GM18507 (cell line): ENCODE measurements at regions not wholly inside any gene's neighbourhood (a gene's known extent, or its start where the extent isn't known, plus 50 kb on each side); places are given as distances from the start of the nearest gene placed in this dataset.
"Not testable (repeated sequence)": the region's sequence is repeated elsewhere in the genome, so short reads cannot be mapped to it uniquely, and the experiment has no call there.

Experiments
- DNase-seq: peaks from one replicate; pipeline ENCODE4 v3.0.0; 2011; ENCODE audit warnings: low read depth; ENCODE audit not compliant: insufficient read length; ENCODE audit errors: extremely low spot score
- FAIRE-seq: peaks from 2 replicates; lab custom pipeline; 2011; peaks lifted over from hg19 to GRCh38; lab: Jason Lieb, UNC

DNA sequence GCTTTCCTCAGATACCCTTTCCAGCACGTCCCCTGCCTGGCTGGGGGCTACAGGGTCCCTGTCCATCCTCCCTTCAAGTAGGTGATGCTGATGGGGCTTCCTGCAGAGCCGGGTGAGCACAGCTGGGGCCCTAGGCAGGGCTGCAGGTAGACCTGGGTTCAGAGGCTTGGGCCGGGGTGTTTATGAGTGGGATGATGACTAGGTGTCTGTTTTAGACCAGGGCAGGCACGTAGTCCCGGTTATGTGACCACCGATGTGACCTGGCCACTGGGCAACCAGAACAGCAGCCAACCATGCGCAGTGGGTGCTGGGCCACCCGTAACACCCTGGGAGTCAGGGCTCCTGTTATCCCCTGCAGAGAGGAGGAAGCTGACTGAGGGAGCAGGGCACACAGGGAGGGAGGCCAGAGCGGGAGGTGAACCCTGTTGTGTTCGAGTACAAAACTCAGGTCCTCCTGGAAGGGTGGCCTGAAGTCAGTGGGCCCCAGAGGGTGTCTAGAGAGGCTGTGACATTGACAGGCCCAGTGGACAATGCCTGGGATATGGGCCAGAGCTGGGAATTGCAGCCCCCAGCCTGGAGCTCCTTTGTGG lies 101.6 kb downstream of the PLXNA1 start:
- FAIRE-seq (no peak), DNase-seq (no peak)

DNA sequence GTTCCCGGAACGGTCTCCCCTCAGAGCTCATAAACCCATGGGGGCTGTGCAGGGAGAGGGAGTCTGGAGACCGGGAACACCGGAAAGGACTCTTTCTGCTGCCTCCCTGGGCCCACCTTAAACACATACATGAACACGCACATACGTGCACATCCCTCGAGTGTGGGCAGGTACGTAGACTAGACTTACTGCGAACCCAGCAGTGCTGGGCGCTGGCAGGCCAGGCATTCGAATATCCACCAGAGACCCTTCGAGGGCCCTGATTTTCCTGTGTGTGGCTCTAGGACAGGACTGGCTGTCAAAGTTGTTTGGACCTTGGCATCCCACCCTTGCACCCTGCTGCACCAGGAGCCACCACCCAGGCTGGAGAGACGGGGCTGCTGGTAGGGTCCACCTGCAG lies 102.7 kb downstream of the PLXNA1 start:
- DNase-seq: no peak
- no peak for FAIRE-seq

DNA sequence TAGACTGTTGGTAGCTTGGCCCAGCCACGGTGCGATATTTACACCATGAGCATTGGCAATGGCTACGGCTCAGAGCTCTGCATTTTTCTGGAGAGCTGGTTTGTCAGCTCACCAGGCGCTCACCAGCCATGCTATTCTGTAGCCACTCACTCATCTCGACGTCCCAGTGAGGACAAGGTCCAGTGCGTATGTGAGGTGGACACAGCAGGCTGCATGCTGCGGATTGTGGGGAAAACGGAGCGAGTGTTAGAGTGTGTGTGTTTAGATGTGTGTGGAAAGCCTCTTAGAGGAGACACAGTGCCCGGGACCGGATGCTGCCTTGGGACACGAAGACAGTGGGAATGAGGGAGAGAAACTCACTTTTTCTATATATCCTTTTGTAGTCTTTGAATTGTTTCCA lies 103.7 kb downstream of the PLXNA1 start:
- DNase-seq, FAIRE-seq: not testable (repeated sequence)

DNA sequence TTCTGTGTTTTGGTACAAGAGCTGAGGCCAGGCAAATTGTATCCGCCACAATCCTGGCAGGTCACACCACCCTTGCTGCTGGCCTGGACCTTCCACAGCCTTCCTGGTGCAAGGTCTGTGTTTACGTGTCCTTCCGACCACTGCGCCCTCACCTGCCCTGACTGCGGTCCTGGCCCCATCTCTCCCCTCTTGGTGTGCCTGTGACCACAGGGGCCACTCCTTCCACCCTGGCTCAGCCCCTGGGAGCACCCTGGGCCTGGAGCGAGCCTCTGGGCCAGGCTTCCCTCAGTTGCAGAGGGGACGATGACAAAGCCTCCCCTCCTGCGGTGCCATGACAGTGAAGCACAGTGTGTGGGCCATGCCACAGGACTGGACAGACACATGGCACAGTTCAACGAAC lies 104.5 kb downstream of the PLXNA1 start:
- no peak for FAIRE-seq
- DNase-seq: no peak

DNA sequence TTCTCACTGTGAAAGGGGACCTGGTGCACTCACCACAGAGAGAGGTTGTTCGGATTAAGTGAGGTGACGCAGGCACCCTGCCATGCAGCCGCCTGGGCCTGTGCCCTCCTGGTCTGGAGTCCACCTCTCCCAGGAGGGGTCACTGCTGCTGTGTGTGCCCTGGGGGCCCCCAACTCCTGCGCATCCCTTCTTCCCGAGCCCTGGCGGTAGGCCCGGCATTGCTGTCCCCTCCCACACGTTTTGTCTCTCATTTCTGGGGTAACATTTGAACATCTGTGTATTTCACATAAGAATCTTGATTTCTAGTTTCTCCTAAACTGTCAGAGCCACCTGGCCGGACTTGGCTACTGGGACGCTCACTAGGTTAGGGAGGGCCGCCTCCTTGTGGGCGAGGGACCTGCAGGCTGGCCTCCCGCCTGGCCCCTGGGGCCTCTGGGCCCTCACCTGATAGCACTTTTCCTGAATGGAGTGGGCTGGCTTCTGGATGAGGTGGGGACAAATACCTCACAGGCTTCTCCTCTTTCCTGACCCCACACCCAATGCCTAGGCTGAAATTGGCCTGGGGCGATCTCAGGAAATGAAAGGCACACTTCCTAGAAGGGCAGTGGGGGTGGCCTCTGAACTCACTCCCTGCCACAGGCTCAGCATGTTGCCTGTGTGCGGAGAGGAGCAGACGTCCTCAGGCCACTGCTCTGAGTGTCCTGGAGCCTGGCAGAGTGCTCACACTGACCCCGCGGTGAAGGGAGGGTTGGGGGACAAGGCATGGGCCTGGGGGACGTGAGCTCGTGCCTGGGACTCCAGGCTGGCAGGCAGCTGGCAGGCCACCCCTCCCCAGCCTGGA lies 104.2 kb upstream of the PRR23E start:
- DNase-seq (no peak), FAIRE-seq (no peak)

DNA sequence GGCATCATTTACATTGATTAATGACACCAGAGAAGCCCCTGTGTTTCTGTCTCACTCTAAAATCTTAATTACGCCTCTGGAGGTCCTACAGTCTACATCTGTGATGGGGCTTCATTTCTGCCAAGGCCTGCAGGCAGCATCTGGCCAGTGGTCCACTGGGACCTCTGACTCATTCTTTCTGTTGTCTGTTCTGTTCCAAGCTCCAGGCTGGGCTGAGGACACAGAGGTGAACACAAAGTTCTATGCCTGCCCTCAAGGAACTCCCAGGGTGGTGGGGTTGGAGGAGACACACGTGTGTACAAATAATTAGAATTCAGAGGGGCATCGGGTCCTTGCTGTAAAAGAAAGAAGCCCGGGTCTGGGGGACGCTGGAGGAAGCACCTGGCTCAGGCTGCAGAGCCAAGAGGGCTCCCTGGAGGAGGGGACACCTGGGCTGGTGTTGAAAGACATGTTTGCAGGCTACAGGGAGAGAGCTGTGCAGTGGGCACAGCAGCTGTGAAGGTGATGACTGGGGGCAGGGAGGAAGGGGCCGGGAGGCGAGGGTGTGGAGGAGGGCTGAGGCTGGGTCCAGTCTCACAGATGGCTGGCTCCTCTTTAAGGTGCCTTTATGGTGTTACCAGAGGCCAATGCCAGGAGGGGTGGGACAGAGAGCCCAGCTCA lies 103.3 kb upstream of the PRR23E start:
- no peak for DNase-seq
- no peak for FAIRE-seq

DNA sequence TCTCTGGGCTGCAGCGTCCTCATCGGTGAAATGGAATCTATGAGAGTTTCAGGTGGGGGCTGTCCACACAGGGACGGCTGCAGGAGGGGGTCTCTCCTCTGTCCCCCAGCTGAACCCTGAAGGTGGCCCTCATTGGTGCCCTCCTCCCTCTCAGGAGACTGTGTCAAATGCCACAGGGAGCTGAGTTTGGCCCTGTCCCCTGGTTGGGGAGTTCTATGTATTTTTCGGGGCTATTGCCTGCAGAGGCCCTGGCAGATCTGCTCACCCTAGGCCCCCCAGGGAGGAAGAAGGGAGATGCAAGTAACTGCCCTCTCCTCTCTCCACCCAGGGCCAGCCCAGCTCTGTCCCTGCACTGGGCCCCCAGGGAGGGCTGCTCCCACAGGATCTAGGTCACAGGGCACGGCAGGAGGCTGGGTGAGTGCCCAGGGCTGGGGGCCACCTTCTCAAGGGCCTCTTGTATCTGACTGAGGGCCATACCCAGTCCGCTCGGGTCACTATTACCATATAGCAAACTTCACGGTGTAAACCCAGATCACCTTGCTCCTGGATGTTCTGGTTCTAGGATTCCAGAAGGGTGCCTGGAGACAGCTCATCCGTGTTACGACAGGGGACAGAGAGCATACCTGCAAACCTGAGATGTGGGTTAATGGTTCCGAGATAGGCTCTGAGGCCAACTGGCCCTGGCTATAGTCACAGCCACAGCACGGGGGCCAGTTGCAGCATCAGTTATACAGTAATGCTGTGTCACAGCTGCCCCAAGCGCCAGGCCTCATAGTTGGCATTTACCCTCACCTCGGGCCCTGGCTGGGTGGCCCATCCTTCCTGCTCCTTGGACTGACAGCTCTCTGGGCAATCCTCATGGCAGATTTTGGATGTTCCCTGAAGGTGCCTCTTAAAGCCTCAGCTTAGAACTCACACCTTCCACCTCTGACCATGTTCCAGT lies 102.4 kb upstream of the PRR23E start:
- no peak for FAIRE-seq
- DNase-seq: no peak

DNA sequence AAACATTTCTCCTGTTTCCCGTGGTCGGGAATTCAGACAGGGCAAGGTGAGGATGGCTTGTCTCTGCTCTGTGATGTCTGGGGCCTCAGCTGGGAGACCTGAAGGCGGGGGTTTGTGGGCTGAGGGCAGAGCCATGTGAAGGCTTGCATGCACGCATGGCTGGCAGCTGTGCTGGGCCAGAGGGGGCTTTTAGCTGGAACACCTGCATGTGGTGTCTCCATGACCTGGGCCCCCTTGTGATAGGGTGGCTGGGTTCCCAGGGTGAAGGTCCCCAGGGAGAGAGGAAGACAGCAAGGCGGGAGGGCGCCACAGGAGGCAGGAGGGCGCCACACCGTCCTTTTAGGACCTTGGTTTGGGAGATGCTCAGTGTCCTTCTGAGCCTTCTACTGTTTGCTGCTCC lies 101.6 kb upstream of the PRR23E start:
- no peak for DNase-seq
- FAIRE-seq: no peak

DNA sequence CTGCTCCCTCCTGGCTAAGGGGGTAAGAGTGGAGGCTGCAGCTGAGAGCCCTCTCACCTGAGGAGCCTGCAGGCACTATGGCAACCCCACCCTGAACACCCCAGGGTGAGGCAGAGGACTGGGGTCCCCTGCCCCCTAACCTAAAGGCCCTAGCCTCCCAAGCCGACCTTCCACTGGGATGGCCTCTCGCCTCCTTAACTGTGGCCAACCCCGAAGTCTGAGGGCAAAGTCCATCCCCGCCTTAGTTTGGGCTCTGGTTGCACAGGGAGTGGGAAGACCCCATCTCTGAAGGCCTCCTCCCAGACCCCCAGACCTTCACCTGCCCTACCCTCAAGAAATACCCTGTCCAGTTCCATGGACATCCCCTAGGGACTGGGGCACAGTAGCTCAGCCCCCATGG lies 100.6 kb upstream of the PRR23E start:
- FAIRE-seq (no peak), DNase-seq (no peak)

DNA sequence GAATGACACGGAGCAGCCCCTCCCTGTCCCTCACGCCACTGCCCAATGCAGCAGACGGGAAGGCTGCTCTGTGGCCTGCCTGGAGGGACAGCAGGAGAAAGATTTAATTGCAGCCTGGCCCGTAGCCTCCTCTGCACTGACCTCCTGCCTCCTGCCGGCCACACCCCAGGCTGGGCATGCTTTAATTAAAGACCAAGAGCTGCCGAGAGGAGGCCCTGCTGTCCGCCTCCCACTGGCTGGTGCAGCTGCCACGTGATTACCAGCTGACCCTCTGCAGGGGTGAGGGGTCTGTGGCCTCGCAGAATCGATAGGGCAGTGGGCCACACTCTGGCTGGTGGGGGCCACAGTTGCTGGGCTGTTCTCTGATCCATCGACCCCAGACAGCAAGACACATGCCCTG lies 100.2 kb upstream of the PRR23E start:
- no peak for DNase-seq
- no peak for FAIRE-seq

DNA sequence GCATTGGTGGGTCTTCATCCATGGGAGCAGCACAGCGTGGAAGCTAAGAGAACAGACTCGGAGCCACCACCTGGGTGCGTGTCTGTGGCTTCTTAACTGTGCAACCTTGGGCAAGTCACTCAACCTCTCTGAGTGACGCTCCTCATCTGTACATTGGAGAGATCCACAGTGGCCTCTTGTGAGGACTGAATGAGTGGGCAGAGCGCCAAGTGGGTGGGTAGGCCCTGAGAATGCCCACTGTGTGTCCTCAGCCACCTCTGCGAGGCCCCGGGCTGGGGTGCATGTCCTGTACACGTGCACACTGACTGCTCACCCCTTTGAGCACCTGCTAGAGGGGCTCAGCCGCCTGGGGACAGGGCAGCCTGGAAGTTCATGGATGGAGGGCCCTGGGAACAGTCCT lies 99.6 kb upstream of the PRR23E start:
- DNase-seq (no peak), FAIRE-seq (no peak)

DNA sequence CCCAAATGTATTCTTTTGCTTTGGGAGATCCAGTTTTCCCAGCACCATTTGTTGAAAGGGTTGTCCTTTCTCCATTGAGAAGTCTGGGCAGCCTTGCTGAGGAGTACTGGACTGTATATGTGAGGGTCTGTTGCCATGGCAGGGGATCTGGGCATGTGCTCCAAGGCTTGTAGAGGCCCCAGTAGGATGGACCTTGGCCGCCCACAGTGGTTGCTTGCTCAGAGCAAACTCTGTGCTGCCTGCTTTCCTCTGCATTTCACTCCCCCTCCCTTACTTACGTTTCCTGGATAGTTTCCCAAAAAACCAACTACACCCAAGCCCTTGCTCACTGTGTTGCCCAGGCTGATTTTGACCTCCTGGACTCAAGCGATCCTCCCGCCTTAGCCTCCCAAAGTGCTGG lies 97.2 kb upstream of the PRR23E start:
- FAIRE-seq (no peak), DNase-seq (no peak)

DNA sequence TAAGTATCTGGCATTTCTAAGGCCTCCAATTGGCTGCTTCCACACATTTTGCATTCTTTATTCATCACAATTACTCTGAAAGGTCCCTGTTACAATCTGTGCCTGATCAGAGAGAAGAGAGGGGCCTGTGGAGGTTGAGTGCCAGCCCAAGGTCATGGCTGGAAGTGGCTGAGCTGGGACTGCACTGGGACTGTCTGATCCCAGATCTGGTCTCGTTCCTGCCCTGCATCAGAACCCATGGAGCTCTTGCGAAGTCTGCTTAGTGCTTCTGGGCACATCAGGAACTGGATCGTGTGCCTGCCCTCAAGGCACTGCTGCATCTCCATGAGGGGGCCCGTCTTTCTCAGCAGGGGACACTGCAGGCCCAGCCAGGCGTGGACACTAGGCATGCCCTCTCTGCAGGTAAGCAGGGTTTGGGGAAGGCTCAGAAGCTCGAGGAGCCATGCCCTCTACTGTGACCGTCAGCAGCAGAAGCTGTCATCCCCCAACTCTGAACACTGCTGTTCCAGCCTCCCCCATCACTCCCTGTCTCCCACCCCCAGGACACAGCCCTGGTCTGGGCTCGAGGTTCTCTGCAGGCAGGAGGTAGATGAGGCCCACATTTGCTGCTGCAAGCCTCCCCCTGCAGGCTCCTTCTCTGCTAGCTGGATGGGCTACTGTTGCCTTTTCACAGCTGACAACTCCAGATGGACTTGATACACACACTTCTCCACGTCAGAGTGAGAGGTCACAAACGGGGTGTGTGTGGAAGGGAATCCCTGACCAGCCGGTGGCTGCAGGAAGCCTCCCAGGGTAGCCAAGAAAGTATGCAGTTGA lies 96.5 kb upstream of the PRR23E start:
- FAIRE-seq: no peak
- DNase-seq: no peak

DNA sequence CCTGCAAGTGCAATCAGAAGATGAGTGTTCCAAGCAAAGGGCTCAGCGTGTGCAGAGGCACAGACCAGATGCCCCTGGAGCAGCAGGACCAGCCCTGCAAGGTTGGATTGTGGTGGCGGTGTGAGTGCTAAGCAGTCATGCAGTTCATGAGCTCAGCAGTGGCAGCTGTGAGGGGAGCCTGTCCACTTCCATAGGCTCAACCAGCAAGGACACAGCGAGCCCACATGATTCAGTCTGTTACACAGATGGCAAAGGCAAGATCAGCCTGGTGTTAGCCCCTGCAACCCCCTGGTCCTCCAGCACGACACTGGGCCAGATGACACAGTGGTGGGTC lies 95.9 kb upstream of the PRR23E start:
- no peak for FAIRE-seq

DNA sequence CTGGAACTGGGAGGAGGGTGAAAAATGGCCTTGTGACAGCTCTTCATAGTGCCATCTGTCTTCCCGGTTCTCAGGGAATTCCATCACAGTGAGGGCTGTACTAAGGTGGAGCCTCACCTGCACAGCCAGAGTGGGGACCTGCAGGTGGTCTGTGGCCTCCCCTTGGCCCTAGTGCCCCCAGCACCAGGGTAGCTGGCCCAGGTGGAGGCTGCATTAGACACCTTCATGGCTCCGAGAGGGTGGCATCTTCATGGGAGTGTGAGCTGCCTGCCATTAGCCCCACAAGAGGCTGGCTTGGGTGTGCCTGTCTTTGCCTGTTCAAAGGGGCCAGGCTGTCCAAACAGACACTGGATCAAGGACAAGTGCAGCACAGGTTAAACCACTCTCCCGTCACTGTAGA lies 95.5 kb upstream of the PRR23E start:
- no peak for DNase-seq
- FAIRE-seq: no peak

More for the DNA sequence above, 95.9 kb upstream of the PRR23E start:
- DNase-seq: no peak

DNA sequence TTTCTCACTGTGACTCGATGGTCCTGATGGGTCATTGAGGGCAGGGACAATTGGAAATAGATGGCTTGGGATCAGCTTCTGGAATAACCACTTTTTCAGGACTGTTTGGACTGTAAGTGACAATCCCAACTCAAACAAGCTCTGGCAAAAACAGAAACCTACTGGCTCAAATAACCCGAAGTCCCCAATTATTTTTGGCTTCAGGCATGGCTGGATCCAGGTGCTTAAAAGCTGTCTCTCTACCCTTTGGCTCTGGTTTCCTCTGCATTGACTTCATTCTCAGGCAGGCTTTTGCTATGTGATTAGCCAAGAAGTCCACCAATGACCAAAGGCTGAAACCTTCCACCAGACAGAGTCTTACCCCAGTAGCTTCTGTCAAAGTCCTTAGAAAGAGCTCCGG lies 92.9 kb upstream of the PRR23E start:
- DNase-seq (no peak), FAIRE-seq (no peak)

DNA sequence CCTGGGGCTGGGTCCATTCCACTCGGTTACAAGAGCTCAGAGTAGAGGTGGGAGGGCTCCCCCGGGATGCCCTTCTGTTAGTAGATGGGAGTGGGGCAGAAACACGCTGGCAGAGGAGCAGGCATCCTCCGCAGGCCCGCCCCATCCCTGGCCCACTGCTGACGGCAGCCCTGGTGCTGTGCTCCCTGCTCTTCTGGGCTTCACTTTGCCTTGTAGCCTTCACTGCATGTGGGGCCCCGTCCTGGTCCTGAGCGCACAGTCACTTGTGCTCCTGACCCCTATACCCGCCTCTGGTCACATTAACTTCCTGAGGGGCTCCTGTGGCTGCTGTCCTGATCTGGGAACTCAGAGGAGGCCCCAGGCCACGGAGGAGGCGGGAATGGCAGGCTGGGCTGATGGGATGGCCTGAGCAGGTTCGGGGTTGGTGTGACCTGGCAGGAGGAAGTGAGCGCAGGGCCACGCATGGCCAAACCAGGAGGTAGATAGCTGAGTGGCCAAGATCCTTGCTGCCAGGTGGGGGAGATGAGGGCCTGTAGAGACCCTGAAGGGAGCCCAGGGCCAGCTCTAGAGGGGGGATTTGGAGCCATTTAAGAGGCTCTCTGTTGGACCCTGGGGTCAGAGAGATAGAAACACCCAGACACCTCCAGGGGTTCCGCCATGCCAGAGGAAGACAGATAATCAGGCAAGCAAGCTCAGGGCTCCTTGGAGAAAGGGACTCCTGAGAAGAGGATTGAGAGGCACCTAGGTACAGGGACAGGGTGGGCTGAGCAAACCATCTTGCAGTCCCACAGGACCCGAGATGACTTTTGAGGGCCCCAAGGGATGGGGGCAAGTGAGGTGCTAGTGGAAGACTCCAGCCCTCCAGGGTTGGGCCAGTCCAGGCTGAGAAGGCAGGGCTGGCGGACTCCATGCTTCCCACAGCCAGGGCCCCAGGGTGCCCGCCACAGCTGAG lies 92.2 kb upstream of the PRR23E start:
- no peak for FAIRE-seq
- DNase-seq: no peak
